ENCODE measurements at regions not wholly inside any gene's neighbourhood (a gene's known extent, or its start where the extent isn't known, plus 50 kb on each side); places are given as distances from the start of the nearest gene placed in this dataset.
"Not testable (repeated sequence)": the region's sequence is repeated elsewhere in the genome, so short reads cannot be mapped to it uniquely, and the experiment has no call there.

- DNase-seq (ENCODE audit: low spot score): no peak
Measured at GRCh38 chr3:153830552-153830951, 290.6 kb upstream of the ARHGEF26 start.

- no peak for DNase-seq (ENCODE audit: low spot score)
Measured at GRCh38 chr3:153835540-153835939, 285.6 kb upstream of the ARHGEF26 start.

DNA sequence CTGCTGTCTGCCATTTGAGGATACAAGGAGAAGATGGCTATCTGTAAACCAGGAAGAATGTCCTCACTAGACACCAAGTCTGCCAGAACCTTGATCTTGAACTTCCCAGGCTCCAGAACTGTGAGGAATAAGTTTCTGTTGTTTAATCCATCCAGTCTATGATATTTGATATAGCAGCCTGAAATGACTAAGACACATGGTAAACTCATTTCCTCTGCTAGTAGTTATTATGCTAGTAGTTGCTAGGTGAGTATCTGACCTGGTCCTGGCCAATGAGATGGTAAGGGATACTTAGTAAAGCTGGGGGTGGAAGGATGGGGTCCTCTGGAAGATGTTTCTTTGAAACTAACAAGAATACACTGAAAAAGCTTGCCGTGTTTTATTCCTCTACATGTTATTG, 280.7 kb upstream of the ARHGEF26 start:
- no peak for DNase-seq (ENCODE audit: low spot score)

GRCh38 chr3:153843994-153844393, 277.2 kb upstream of the ARHGEF26 start:
- no peak for DNase-seq (ENCODE audit: low spot score)

DNA sequence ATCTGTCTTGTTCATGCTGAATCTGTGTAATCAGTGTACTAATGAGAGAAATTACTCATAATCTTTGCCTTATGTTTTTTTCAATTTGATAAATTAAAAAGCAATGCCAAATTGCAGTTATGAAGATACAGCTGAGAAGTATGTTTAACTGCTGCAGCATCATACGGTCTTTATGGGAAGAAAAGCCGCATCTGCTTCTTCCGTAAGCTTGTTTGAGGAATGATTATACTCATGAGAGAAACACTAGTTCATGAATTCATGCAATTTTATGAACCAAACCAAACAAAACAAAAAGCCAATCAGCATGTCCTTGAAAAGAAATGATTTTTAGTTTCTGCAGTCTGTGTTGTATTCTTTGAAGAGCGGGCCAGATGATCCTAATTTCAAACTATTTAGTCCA, 275.9 kb upstream of the ARHGEF26 start:
- no peak for DNase-seq (ENCODE audit: low spot score)

- DNase-seq (ENCODE audit: low spot score): no peak
Measured at GRCh38 chr3:153848702-153849101, 272.5 kb upstream of the ARHGEF26 start.

DNA sequence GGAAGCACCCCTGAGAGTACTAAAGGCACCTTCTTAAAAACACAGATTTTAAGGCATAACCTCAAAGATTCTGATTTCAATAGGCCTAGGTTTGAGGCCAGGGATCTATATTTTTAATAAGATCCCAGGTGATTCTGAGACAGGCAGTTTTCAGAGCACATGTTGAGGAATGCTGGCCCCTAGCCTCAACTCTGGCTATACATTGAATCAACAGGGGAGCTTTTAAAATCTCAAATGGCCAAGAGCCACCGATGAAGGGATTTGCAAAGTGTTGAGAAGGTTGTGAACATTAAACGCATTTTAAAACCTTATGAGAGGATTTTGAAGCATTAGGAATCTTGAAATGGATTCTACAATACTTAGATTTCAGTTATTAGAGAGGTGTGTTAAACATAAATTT, 268.8 kb upstream of the ARHGEF26 start:
- DNase-seq (ENCODE audit: low spot score): no peak

GRCh38 chr3:153853163-153853562, 268.0 kb upstream of the ARHGEF26 start:
- DNase-seq (ENCODE audit: low spot score): no peak

DNA sequence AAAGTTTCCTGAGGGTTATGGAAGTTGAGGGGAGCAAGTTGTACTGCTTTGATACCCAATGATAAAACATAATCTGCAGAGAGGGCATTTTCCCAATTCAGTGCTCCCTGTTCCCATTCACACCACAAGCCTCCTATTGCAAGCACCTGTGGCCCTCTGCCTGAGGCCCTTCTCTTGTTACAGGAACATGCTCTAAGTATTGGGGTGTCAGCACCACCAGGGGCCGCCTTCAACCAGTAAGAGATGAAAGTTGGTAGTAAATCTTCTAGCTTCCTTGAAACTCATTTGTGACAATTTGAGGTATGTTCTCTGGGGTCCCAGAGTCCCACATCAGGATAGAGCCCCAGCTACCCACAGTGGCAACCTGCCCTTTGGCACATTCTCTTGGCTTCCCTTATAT, 265.4 kb upstream of the ARHGEF26 start:
- no peak for DNase-seq (ENCODE audit: low spot score)

- no peak for DNase-seq (ENCODE audit: low spot score)
Measured at GRCh38 chr3:153856932-153857331, 264.3 kb upstream of the ARHGEF26 start.

DNA sequence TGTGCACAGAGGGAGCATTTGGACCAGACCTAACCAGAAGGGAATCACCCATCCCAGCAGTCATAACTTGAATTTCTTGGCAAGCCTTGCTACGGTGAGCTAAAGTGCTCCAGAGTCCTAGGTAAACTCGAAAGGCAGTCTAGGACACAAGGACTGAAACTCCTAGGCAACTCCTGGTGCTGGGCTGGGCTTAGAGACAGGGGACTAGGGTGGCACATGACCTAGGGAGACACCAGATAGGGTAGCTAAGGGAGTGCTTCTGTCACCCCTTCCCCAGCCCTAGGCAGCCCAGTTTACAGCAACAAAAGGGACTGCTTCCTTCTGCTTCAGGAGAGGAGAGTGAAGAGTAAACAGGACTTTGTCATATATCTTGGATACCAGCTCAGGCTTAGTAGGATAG, 256.4 kb upstream of the ARHGEF26 start:
- no peak for DNase-seq (ENCODE audit: low spot score)

GRCh38 chr3:153866901-153867300, 254.3 kb upstream of the ARHGEF26 start:
- DNase-seq (ENCODE audit: low spot score): no peak

- not testable (repeated sequence) for DNase-seq (ENCODE audit: low spot score)
Measured at GRCh38 chr3:153874348-153874747, 246.8 kb upstream of the ARHGEF26 start.

- no peak for DNase-seq (ENCODE audit: low spot score)
Measured at GRCh38 chr3:153880493-153880892, 240.7 kb upstream of the ARHGEF26 start.

GRCh38 chr3:153881201-153881600, 240.0 kb upstream of the ARHGEF26 start:
- DNase-seq (ENCODE audit: low spot score): no peak

DNA sequence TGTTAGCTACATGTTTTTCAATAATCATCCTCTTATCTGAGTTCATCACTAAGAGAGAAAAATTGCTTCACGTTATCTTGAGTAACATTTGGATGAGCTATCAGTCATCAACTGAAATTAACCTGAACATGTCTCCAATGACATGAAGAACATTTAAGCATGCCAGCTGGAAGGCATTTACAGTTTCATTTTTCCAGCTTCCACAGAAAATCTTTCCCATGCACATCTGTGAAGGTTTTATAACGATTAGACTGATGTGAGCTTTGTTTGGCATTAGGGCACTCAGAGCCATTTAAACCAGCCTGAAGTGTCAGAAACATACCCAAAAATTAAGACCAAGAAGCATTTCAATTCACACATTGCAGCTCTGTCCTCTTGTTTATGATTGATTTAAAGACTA, 235.8 kb upstream of the ARHGEF26 start:
- no peak for DNase-seq (ENCODE audit: low spot score)

DNA sequence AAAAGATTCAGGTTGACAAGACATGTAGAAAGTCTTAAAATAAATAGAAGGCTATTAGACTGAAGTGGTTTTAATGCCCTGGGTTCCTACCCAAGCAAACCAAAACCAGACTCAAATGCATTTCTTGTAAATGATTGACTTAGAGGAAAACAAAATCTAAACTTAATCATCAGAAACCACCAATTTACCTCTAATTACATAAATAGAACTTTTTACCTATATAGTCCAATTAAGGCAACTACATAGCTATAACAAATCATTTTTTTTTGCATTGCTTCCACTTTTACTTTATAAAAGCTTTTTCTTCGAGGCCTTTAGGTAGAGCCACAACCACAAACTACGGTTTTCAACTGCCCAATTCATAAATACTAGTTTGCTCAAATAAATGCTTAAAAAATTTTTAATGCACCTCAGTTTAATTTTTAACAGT, 231.3 kb upstream of the ARHGEF26 start:
- no peak for DNase-seq (ENCODE audit: low spot score)

DNA sequence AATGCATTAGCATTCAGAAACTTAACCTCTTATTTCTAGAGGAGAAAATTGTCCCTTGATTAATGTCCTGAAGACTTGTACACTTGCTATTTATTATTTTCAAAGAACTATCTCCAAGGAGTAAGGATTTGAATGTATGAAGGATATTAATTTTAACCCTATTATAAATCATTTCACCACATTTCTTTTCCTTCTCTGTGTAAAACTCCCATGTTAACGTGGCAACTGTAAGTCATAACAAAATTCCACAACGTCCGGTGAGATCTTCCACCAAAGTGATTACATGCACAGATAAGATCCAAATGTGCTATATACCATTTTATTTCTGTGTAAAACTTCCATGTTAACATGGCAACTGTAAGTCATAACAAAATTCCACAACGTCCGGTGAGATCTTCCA, 229.1 kb upstream of the ARHGEF26 start:
- no peak for DNase-seq (ENCODE audit: low spot score)

DNA sequence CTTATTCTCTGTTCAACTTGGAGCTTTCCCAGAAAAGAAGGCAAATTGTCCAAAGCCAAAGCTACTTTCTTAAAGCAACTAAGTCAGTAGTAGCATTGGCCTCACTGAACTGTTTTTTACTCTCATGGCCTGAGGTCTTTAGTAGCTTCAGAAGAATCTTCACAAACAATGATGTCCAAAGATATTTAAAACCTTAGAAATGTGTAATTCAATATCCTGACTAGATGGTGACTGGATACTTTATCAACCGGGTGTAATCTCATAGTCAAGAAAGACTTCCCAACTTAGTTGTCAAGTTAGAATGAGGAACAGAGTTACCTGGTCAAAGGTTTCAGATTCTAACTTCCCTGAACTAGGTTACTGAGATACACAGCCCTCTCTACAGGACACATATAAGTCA, 226.3 kb upstream of the ARHGEF26 start:
- no peak for DNase-seq (ENCODE audit: low spot score)

DNA sequence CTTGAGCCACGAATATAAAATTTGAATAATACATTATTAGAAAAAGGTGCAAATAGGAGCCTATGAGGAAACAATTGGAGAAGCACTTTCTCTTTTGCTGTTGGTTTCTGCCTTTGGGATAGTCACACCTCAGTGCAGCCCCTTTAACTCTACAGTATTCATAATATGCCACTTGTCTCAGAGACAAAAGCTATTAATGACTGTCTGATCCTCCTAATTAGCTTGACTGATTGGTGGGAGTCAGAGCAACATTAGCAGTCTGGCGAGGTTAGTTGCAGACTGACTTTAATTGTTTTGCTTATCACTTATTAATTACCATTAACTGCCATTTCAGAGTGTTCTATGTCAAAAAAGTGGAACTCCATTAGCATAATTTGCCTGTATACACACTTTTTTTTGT, 225.0 kb upstream of the ARHGEF26 start:
- DNase-seq (ENCODE audit: low spot score): no peak

DNA sequence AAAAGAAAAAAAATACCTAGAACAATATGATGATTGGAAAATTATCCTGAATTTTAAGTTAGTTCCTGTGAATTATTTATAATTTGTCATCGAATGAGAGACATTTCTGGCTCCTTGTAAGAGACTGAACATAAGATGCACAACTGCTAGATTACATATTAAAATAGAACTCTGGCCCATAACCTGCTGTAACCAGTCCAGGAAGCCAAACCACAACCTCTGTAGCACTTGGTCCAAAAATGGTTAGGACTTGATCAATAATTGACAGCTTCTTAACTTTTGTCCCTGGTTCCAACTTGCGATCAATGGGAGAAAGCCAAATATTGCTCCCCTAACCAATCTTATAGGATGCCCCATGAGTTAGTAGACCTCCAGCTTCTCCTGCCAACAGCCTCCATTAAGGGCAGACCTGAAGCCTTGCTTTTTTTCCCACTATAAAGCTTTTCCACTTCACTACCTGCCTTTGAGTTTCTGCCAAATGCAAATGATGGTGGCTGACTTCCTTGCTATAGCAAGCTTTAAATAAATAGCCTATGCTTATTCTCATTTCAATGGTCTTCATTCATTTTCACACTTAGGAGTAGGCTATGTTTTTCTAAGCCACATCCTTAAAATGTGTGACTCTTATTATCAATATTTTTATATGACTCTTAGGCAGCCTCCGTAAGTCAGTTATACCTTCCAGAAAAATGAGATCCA, 224.0 kb upstream of the ARHGEF26 start:
- no peak for DNase-seq (ENCODE audit: low spot score)

DNA sequence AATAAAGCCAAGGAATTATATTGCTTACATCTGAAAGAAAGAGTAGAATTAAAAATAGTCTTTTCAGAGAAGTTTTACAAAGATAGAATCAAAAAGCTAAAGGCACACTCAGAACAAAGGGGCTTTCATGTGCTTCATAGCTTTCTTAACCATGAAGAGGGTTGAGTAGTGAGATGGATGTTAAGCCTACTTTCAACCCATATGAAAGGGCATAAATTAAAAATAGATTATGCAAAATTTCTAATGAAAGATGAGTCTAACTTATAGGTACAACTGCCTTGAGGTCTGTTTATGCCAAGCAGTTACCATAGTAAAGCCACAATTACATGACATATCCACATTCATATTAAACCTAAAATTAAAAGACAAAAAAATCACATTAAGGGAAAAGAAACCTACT, 223.3 kb upstream of the ARHGEF26 start:
- no peak for DNase-seq (ENCODE audit: low spot score)

DNA sequence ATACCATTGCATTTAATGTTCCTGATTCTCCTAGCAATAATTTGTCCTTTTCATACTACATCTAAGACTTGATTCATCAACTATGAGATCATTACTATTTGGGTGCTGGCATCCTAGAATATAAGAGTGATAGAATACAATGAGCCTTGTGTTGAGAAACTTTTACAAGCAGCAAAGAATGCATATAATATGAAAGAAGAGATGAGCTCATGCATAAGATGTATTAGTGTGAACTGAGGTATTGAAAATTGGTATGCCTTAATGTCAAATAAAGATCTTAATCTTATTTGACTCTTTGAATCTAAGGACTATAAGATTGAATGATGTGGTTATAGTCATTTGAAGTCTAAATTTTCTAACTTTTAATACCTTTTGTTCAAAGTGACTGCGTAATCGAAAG, 220.0 kb upstream of the ARHGEF26 start:
- DNase-seq (ENCODE audit: low spot score): no peak

DNA sequence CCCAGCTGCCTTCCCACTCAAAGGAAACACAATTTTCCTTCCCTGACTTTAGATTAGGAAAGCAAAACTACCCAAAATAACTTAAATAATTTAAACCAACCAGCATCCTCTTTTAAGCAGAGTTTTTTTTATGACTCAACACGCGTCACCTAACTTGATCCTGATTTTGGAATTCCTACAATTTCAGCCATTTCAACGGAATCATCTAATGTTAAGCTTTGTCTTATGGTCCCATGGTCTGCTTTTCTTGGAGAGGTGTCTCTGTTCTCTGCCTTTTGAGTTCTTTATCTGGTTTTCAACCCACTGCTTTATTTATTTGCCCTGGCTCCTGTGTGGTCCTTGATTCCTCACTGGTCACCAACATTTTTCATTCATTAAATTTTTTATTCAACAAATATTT, 219.2 kb upstream of the ARHGEF26 start:
- DNase-seq (ENCODE audit: low spot score): no peak

DNA sequence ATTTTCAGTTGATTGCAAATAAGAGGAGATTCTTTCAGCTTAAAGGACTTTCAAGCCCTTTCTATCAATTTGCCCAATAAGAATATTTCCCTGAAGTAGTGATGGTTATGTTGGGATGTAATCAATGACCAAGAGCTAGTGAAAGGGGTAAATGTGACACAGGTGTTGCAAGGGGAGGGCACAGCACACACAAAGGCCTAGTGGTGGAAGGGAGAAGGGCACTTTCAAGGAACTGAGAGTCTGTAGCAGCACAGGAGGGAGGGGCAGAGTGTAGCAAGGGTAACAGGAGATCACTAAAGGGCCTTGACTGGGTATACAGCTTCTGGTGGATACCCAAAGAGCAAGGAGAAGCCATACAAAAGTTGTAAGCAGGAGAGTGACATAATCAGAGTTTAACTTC, 217.8 kb upstream of the ARHGEF26 start:
- no peak for DNase-seq (ENCODE audit: low spot score)

Data from germinal center (tissue), 1 donor.